ENCODE measurements at regions not wholly inside any gene's neighbourhood (a gene's known extent, or its start where the extent isn't known, plus 50 kb on each side); places are given as distances from the start of the nearest gene placed in this dataset.

DNA sequence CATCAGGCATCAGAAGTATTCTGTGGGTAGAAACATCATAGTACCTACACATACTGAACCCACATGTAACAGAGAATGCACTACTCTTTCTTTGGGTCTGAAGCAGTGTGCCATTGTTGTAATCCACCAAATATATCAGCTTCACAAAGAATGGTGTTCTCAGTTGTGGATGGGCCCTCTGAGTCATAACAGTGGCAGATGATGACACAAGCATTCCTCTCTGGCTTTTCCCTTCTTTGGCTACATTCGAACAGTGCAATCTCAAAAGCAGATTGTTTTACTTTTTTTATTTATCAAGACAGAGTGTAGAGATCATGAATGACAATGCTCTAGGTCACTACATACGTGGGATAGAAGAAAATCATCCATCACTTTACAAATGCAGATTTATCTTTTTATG is 247.2 kb upstream of the EPHA5 start:
- DNase-seq (ENCODE audit: low read depth) = no peak

GRCh38 chr4:65911720-65912119 is 241.4 kb upstream of the EPHA5 start:
- no peak for DNase-seq (ENCODE audit: low read depth)

GRCh38 chr4:65893957-65894755 is 223.9 kb upstream of the EPHA5 start:
- no peak for DNase-seq (ENCODE audit: low read depth)

- DNase-seq (ENCODE audit: low read depth) = no peak
Observed at GRCh38 chr4:65893271-65893670, 223.0 kb upstream of the EPHA5 start.

GRCh38 chr4:65880594-65880993 is 210.3 kb upstream of the EPHA5 start:
- DNase-seq (ENCODE audit: low read depth) = no peak

DNA sequence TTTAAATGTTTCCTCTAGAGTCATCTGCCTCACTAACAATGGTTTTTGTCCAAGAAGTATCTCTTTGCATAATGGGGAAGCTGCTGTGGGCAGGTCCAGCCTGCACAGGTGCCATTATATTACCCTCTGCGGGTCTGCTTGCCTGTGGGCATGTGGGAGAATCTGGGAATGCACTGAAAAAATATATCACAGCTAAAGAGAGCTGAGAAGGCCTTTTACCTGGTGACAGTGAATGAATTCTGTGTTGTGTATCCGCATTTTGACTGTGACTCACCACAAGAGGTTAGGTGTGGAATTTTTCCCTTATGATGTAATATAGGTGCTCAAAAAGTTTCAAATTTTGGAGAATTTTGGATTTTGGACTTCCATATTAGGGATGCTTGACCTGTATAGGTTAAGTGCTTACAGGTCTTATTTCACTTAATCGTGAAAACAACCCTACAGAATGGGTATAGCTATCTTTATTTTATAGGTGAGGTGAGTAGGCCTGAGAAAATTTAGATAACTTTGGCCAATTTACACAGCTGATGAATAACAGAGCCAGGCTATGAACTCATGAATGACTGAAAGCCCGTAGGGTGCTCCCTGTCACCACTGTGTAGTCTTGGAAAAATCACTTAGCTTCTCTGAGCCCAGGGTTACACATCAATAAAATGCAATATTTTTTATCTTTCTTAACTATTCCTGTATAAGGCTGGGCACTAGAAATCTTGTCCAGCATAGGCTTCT is 198.0 kb upstream of the EPHA5 start:
- no peak for DNase-seq (ENCODE audit: low read depth)

DNA sequence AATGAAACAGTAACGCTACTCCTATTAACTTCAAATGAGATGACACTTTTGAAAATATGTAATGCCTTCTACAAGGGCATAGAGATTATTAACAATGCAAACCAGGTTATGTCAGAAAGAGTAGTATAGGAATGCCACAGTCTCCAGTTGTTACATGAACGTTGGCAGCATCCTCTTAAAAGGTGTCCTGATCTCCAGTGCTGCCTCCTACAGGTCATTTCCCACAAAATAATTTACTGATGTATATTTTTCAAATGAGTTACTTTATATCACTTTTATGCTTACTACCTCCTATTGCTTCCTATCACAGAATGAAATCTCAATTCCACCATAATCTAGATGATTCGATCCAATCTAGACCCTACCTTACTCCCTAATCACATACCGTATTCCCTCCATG is 195.2 kb upstream of the EPHA5 start:
- DNase-seq (ENCODE audit: low read depth) = no peak

- no peak for DNase-seq (ENCODE audit: low read depth)
Observed at GRCh38 chr4:65861993-65862392, 191.7 kb upstream of the EPHA5 start.

- no peak for DNase-seq (ENCODE audit: low read depth)
Observed at GRCh38 chr4:65845199-65845773, 175.0 kb upstream of the EPHA5 start.

DNA sequence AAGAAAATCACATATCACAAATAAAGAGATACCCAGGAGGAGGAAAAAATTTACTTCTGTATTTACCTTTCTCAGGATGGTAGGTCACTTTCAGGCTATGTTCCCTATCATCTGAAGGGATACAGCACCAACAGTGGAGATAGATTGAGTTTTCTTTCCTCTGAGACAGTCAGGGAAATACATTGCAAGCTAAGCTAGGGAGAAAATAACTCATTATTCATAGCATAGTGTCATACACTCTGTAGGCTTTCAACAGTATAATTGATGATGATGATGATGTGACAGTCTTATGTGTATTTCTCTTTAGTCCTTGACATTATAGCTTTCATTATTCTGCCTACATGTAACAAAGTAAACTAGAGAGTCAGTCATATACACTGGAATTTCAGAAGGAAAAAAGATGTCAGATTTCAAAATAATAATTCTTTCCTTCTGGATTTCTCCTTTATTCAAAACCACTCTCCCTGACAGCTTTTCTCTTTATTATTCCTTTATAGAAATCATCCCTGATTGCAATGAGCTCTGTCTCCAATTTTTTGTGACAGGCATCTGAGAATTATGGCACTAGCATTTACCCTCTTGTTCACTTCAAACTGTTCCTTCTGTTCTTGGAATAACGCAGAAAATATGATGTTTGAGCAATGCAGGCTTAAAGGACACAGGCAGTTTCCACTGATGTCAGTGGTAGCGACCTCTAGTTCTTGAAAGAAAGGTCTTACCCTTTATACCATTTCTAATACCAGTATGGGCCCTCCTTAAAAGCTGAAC is 169.1 kb upstream of the EPHA5 start:
- DNase-seq (ENCODE audit: low read depth) = no peak

- DNase-seq (ENCODE audit: low read depth) = no peak
Observed at GRCh38 chr4:65834707-65835106, 164.4 kb upstream of the EPHA5 start.

DNA sequence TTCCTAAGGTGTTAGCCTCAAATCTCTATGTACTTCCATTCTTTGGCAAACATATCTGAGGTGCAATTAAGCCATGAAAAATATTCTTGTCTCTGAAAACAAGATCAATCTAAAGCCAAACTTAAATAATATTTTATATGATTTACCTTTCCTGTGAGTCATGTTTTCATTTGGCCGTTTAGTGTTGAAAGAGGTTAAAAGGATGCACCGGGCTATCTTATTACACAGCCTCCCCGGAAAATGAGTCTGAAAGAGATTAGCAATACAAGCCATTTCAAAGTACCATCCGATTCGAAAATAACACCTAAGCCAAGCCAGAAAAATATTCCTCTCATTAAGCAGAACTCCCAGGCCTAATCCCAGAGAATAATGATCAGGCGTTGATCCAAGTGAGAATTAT is 161.5 kb upstream of the EPHA5 start:
- no peak for DNase-seq (ENCODE audit: low read depth)

DNA sequence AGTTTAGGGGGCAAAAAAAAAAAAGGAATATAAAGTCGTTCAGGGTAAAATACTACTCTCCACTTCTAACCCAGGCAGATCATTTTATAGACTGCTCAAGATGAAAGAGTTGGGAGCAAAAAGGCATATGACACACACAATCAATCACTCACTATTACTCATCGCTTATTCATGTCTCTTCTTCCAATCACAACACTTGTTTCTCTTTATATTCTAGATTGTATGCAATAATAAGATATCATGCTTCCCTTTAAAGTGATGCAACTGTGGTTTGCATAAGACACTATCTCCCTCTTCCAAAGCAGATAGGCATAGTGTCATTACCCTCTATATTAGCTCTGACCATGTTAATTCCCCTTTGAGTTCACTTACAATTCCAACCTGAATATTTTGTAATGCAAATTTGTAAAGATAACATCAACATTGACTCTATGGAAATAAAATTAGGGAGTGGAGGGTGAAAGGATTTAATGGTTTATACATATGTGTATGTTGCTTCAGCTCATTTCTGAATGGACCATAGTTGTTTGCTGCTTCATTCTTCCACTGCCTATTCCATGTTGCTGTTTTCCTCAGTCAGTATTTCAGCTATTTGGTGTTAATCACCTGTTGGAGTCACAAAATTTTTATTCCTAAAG is 154.9 kb upstream of the EPHA5 start:
- no peak for DNase-seq (ENCODE audit: low read depth)

GRCh38 chr4:65819192-65819591 is 148.9 kb upstream of the EPHA5 start:
- no peak for DNase-seq (ENCODE audit: low read depth)

- no peak for DNase-seq (ENCODE audit: low read depth)
Observed at GRCh38 chr4:65805936-65806335, 135.6 kb upstream of the EPHA5 start.

GRCh38 chr4:65799513-65799912 is 129.2 kb upstream of the EPHA5 start:
- DNase-seq (ENCODE audit: low read depth) = no peak

- DNase-seq (ENCODE audit: low read depth) = no peak
Observed at GRCh38 chr4:65798498-65799127, 128.3 kb upstream of the EPHA5 start.

DNA sequence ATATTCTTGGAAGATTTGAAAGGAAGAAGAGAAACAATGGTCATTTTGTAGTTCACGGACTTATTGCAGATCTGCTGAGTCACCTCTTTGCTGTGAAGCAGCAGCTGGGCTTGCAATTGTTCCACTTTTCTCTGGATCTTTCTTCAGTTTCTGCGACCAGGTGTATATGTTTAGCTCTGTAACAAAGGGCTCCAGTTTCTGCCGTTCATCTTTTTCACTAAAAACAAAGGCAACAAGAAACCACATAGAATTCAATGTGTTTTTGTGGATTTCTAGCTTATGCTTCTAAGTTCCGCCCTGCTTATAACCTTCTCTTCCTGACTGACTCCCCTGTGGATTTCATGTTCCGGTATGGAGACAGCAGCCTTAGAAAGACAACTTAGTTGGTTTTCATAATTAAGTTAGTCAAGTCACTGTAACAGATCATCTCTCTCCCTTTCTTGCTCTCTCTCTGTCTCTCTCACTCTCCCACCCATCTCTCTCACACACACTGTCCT is 121.6 kb upstream of the EPHA5 start:
- no peak for DNase-seq (ENCODE audit: low read depth)

GRCh38 chr4:65791111-65791811 is 121.0 kb upstream of the EPHA5 start:
- no peak for DNase-seq (ENCODE audit: low read depth)

DNA sequence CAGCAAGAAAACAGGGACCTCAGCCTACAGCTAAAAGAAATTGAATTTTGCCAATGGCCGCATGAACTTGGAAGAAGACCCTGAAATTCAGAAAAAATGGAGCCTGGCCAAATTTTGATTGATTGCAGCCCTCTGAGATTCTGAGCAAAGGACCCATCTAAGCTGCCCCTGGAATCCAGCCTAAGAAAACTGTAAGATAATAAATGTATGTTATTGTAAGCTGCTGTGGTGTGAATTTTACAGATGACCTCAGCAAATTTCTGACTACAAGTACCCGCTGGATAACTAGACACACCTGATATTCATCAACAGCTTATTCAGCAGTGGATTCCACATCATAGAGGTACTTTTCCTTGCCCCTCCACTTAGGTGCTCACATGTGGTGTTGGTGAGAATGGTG is 119.5 kb upstream of the EPHA5 start:
- DNase-seq (ENCODE audit: low read depth) = no peak

GRCh38 chr4:65789341-65789740 is 119.1 kb upstream of the EPHA5 start:
- DNase-seq (ENCODE audit: low read depth) = no peak
